ENCODE measurements at regions not wholly inside any gene's neighbourhood (a gene's known extent, or its start where the extent isn't known, plus 50 kb on each side); places are given as distances from the start of the nearest gene placed in this dataset.

- TF ChIP-seq CTCF (conservative IDR thresholded peaks at IDR 0.05 in 1 of 2, IDR thresholded peaks at IDR 0.05 in 1 of 2; ENCODE audit: low read depth in 1 of 2, low read length in 2 of 2), result no peak
- TF ChIP-seq EZH2 (IDR thresholded peaks at IDR 0.05; ENCODE audit: low read length, missing control alignments), result no peak
Observed at GRCh38 chr1:218669431-218669830, 324.3 kb downstream of the TGFB2 start.
